Esophagus muscularis mucosa (tissue), 4 donors: ENCODE measurements at regions not wholly inside any gene's neighbourhood (a gene's known extent, or its start where the extent isn't known, plus 50 kb on each side); places are given as distances from the start of the nearest gene placed in this dataset.

Source experiments
- DNase-seq: peaks from one replicate; pipeline ENCODE4 v3.0.0-alpha.2; 2017; ENCODE audit errors: extremely low spot score
- H3K27ac ChIP-seq, 4 donors: fragments of 200-600 bp; sonication (generic); replicated peaks in 1 of 4; 1 replicate in 3 of 4; 2 replicates in 1 of 4; pipeline ENCODE4 v1.5.1; 2016 to 2019; ENCODE audit warnings: mild to moderate bottlenecking in 1 of 4
- H3K27me3 ChIP-seq, 4 donors: fragments of 200-600 bp; sonication (generic); one replicate each; pipeline versions ENCODE4 v1.5.1 to v1.6.0; 2016 to 2019
- H3K36me3 ChIP-seq, 4 donors: fragments of 200-600 bp; sonication (generic); one replicate each; pipeline ENCODE4 v1.5.1; 2016 to 2019
- H3K4me1 ChIP-seq, 4 donors: fragments of 200-600 bp; sonication (generic); one replicate each; pipeline ENCODE4 v1.5.1; 2016 to 2019
- H3K4me3 ChIP-seq, 4 donors: fragments of 200-600 bp; sonication (generic); 1 replicate in 2 of 4; 2 replicates in 2 of 4; pipeline ENCODE4 v1.5.1; 2016 to 2019; ENCODE audit warnings: mild to moderate bottlenecking in 4 of 4, moderate library complexity in 1 of 4
- H3K9me3 ChIP-seq, 4 donors: fragments of 200-600 bp; sonication (generic); 1 replicate in 3 of 4; 2 replicates in 1 of 4; pipeline ENCODE4 v1.5.1; 2016 to 2019
- CTCF ChIP-seq, 3 experiments: fragments of 200-600 bp in 2 of 3; fragments of 450-650 bp in 1 of 3; sonication (generic) in 2 of 3; IDR thresholded peaks; one replicate each; pipeline ENCODE4 v1.5.1; 2017 to 2019; ENCODE audit warnings: antibody characterized with exemption in 3 of 3, mild to moderate bottlenecking in 2 of 3, moderate library complexity in 1 of 3
- EP300 ChIP-seq: sonication (generic); formaldehyde crosslinking; IDR thresholded peaks from one replicate; pipeline ENCODE4 v1.6.1; 2017; ENCODE audit warnings: antibody characterized with exemption
- POLR2A ChIP-seq: fragments of 450-650 bp; IDR thresholded peaks from one replicate; pipeline ENCODE4 v1.6.1; 2017; ENCODE audit warnings: antibody characterized with exemption, moderate library complexity, mild to moderate bottlenecking, low read depth
- POLR2AphosphoS5 ChIP-seq, 2 donors: sonication (generic); formaldehyde crosslinking; IDR thresholded peaks; one replicate each; pipeline ENCODE4 v1.6.1; 2017; ENCODE audit warnings: antibody characterized with exemption in 2 of 2
- WGBS: methylation state at CpG from one replicate; pipeline ENCODE4 v1.1.5; 2018; 5-methylcytosine and 5-hydroxymethylcytosine counted together
- intact Hi-C: fragments of 100-400 bp; cut with DNase I; formaldehyde crosslinking; loops from one replicate; pipeline ENCODE4 v1.15.1; 2023

- H3K9me3 ChIP-seq: no peaks in the 10 kb centered on the region
- TF ChIP-seq POLR2AphosphoS5 (IDR thresholded peaks at IDR 0.05): no peak
- no peak for TF ChIP-seq EP300
- TF ChIP-seq CTCF (IDR thresholded peaks at IDR 0.05): no peak
- no peak for TF ChIP-seq POLR2A
- no peak overlapping the region for H3K4me3 ChIP-seq
- H3K4me1 ChIP-seq: no peaks in the 10 kb centered on the region
- 100% methylated on average over 1 of the region's 1 CpG for WGBS
- intact Hi-C loops: no loop called here
- H3K27ac ChIP-seq: no peak overlapping the region
- no peaks in the 10 kb centered on the region for H3K36me3 ChIP-seq
- no peak for DNase-seq
- peaks cover 0 to 41% (median 0%) of the 10 kb centered on the region in 4 donors for H3K27me3 ChIP-seq
These were observed 67.4 kb downstream of the MRM1 start for GRCh38 chr17:36668824-36669223.

GRCh38 chr17:36671144-36671543 lies 69.8 kb downstream of the MRM1 start:
- Histone ChIP-seq H3K27me3 (peaks cover 0 to 23% (median 0%) of the 10 kb centered on the region in 4 donors), H3K9me3 (no peaks in the 10 kb centered on the region), H3K27ac (no peak overlapping the region), H3K4me3 (no peak overlapping the region), H3K4me1 (no peaks in the 10 kb centered on the region), H3K36me3 (no peaks in the 10 kb centered on the region)
- 67% methylated on average over 3 of the region's 3 CpGs for WGBS
- DNase-seq: no peak
- intact Hi-C loops: no loop called here
- TF ChIP-seq EP300 (no peak), POLR2A (no peak), POLR2AphosphoS5 (IDR thresholded peaks at IDR 0.05) (no peak), CTCF (IDR thresholded peaks at IDR 0.05) (no peak)

GRCh38 chr17:36672403-36672918 lies 71.1 kb downstream of the MRM1 start:
- 82% methylated on average over 7 of the region's 7 CpGs for WGBS
- H3K9me3 ChIP-seq: no peaks in the 10 kb centered on the region
- no peak overlapping the region for H3K27ac ChIP-seq
- TF ChIP-seq EP300: no peak
- no peak for TF ChIP-seq POLR2AphosphoS5 (IDR thresholded peaks at IDR 0.05)
- intact Hi-C loops: no loop called here
- peaks cover 0 to 16% (median 0%) of the 10 kb centered on the region in 4 donors for H3K27me3 ChIP-seq
- DNase-seq: no peak
- no peaks in the 10 kb centered on the region for H3K4me1 ChIP-seq
- H3K4me3 ChIP-seq: no peak overlapping the region
- no peaks in the 10 kb centered on the region for H3K36me3 ChIP-seq

GRCh38 chr17:36673068-36673467 lies 71.7 kb downstream of the MRM1 start:
- no peak for TF ChIP-seq POLR2A
- TF ChIP-seq CTCF (IDR thresholded peaks at IDR 0.05): no peak
- no peak for TF ChIP-seq EP300
- no peak for TF ChIP-seq POLR2AphosphoS5 (IDR thresholded peaks at IDR 0.05)
- 84% methylated on average over 5 of the region's 5 CpGs for WGBS
- Histone ChIP-seq H3K36me3 (no peaks in the 10 kb centered on the region), H3K4me1 (no peaks in the 10 kb centered on the region), H3K4me3 (no peak overlapping the region), H3K9me3 (no peaks in the 10 kb centered on the region), H3K27ac (no peak overlapping the region), H3K27me3 (peaks cover 0 to 16% (median 0%) of the 10 kb centered on the region in 4 donors)
- DNase-seq: no peak
- intact Hi-C loops: no loop called here

- no peak for TF ChIP-seq POLR2A
- TF ChIP-seq CTCF (IDR thresholded peaks at IDR 0.05): no peak
- TF ChIP-seq EP300: no peak
- no peak for TF ChIP-seq POLR2AphosphoS5 (IDR thresholded peaks at IDR 0.05)
- Histone ChIP-seq H3K27ac (no peak overlapping the region), H3K9me3 (no peaks in the 10 kb centered on the region), H3K4me3 (no peak overlapping the region), H3K27me3 (peaks cover 0 to 10% (median 0%) of the 10 kb centered on the region in 4 donors), H3K4me1 (no peaks in the 10 kb centered on the region), H3K36me3 (no peaks in the 10 kb centered on the region)
- intact Hi-C loops: no loop called here
- WGBS: 71% methylated on average over 7 of the region's 7 CpGs
- no peak for DNase-seq
These were observed 72.4 kb downstream of the MRM1 start for GRCh38 chr17:36673637-36674277.
